H1 (cell line): ENCODE measurements at regions not wholly inside any gene's neighbourhood (a gene's known extent, or its start where the extent isn't known, plus 50 kb on each side); places are given as distances from the start of the nearest gene placed in this dataset.

ENCODE experiments used
- ATF3 ChIP-seq: IDR thresholded peaks from 2 replicates; pipeline ENCODE4 v1.6.1; 2011; ENCODE audit warnings: low read depth, mild to moderate bottlenecking, low read length; ENCODE audit not compliant: insufficient read depth
- CEBPB ChIP-seq: IDR thresholded peaks from 2 replicates; pipeline ENCODE4 v1.6.1; 2012; ENCODE audit warnings: low read depth, low read length
- CREB1 ChIP-seq: IDR thresholded peaks from 2 replicates; pipeline ENCODE4 v1.6.1; 2012; ENCODE audit warnings: inconsistent platforms
- CTCF ChIP-seq, 3 experiments: IDR thresholded peaks; 1 replicate in 2 of 3; 2 replicates in 1 of 3; pipeline versions ENCODE4 v1.5.1 to v1.6.1; 2011; ENCODE audit warnings: low read length in 3 of 3, mild to moderate bottlenecking in 3 of 3, inconsistent platforms in 2 of 3, low read depth in 1 of 3, moderate library complexity in 1 of 3; ENCODE audit not compliant: insufficient read depth in 1 of 3; ENCODE audit errors: control extremely low read depth in 1 of 3
- FOSL1 ChIP-seq: IDR thresholded peaks from 2 replicates; pipeline ENCODE4 v1.6.1; 2011; ENCODE audit warnings: mild to moderate bottlenecking, low read depth, low read length, moderate library complexity; ENCODE audit not compliant: insufficient read depth
- HDAC2 ChIP-seq, 2 experiments: fragments of 300-600 bp in 1 of 2; sonication (generic) in 1 of 2; IDR thresholded peaks; 2 replicates each; pipeline ENCODE4 v1.6.1; 2011 to 2012; ENCODE audit warnings: low read depth in 2 of 2, low read length in 2 of 2, mild to moderate bottlenecking in 2 of 2, moderate library complexity in 2 of 2, borderline replicate concordance in 1 of 2, inconsistent platforms in 1 of 2
- JUND ChIP-seq: IDR thresholded peaks from 2 replicates; pipeline ENCODE4 v1.6.1; 2011; ENCODE audit warnings: mild to moderate bottlenecking, improper control_type of control experiment, low read length
- MAX ChIP-seq: IDR thresholded peaks from 2 replicates; pipeline ENCODE4 v1.6.1; 2012; ENCODE audit warnings: inconsistent platforms
- RAD21 ChIP-seq, 2 experiments: IDR thresholded peaks in 1 of 2; conservative IDR thresholded peaks in 1 of 2; 2 replicates each; pipeline ENCODE4 v1.6.1; 2011; ENCODE audit warnings: low read depth in 2 of 2, low read length in 2 of 2, improper control_type of control experiment in 1 of 2, inconsistent platforms in 1 of 2, mild to moderate bottlenecking in 1 of 2, moderate library complexity in 1 of 2
- SAP30 ChIP-seq: fragments of 300-600 bp; sonication (generic); IDR thresholded peaks from 2 replicates; pipeline ENCODE4 v1.7.1; 2012; ENCODE audit warnings: low read length, moderate library complexity, mild to moderate bottlenecking, inconsistent platforms; ENCODE audit not compliant: insufficient read depth, insufficient replicate concordance
- SP1 ChIP-seq: IDR thresholded peaks from 2 replicates; pipeline ENCODE4 v1.6.1; 2011; ENCODE audit warnings: low read depth, low read length
- SP4 ChIP-seq: IDR thresholded peaks from 2 replicates; pipeline ENCODE4 v1.6.1; 2012; ENCODE audit warnings: low read length, inconsistent platforms
- SRF ChIP-seq: IDR thresholded peaks from 2 replicates; pipeline ENCODE4 v1.6.1; 2011; ENCODE audit warnings: mild to moderate bottlenecking, low read depth, low read length, moderate library complexity
- SUZ12 ChIP-seq: fragments of 200-600 bp; sonication (generic); IDR thresholded peaks from 2 replicates; pipeline ENCODE4 v1.6.1; 2012; ENCODE audit warnings: mild to moderate bottlenecking, inconsistent platforms, low read length, moderate library complexity, mixed read lengths
- TAF1 ChIP-seq: IDR thresholded peaks from 2 replicates; pipeline ENCODE4 v1.6.1; 2011; ENCODE audit warnings: mild to moderate bottlenecking, low read depth, low read length
- YY1 ChIP-seq: IDR thresholded peaks from 2 replicates; pipeline ENCODE4 v1.6.1; 2011; ENCODE audit warnings: low read depth, mild to moderate bottlenecking, low read length

GRCh38 chr3:135503760-135504686 is 461.5 kb upstream of the PPP2R3A start (continued):
- TF ChIP-seq CTCF (IDR thresholded peaks at IDR 0.05; ENCODE audit: control extremely low read depth in 1 of 3, insufficient read depth in 1 of 3, low read depth in 1 of 3, low read length in 3 of 3) (peak; percentile 71 to 91 (median 79)), RAD21 (IDR thresholded peaks at IDR 0.05 in 1 of 2, conservative IDR thresholded peaks at IDR 0.05 in 1 of 2; ENCODE audit: low read depth in 2 of 2, low read length in 2 of 2) (peak; percentile 93 to 96), MAX (no peak; the same call in 1 of the 2 replicates), YY1 (peak; percentile 22; the same call in 1 of the 2 replicates), SP4 (no peak), SRF (no peak), HDAC2 (IDR thresholded peaks at IDR 0.05; ENCODE audit: borderline replicate concordance in 1 of 2, low read depth in 2 of 2, low read length in 2 of 2) (no peak), ATF3 (no peak), SUZ12 (no peak), FOSL1 (no peak), TAF1 (0 out of 2 replicates have a peak, but pooled peaks have one; percentile 31), CEBPB (peak; percentile 57; the same call in 1 of the 2 replicates), CREB1 (no peak), SP1 (no peak), JUND (no peak), SAP30 (no peak)
- TF ChIP-seq, all 59 proteins: peak for 6
